Lower leg skin (tissue), 3 donors: ENCODE measurements at regions not wholly inside any gene's neighbourhood (a gene's known extent, or its start where the extent isn't known, plus 50 kb on each side); places are given as distances from the start of the nearest gene placed in this dataset.

ENCODE experiments used
- CTCF ChIP-seq, 3 donors: fragments of 450-650 bp; IDR thresholded peaks; one replicate each; pipeline ENCODE4 v1.5.1; 2016; ENCODE audit warnings: antibody characterized with exemption in 3 of 3, mild to moderate bottlenecking in 3 of 3, moderate library complexity in 2 of 3
- POLR2A ChIP-seq, 2 donors: fragments of 450-650 bp; IDR thresholded peaks; one replicate each; pipeline ENCODE4 v1.6.1; 2016 to 2017; ENCODE audit warnings: antibody characterized with exemption in 2 of 2, mild to moderate bottlenecking in 1 of 2, moderate library complexity in 1 of 2

GRCh38 chr9:73527521-73527920, 375.9 kb downstream of the ANXA1 start:
- TF ChIP-seq CTCF (IDR thresholded peaks at IDR 0.05) (no peak), POLR2A (IDR thresholded peaks at IDR 0.05) (no peak)
